ACC112 (cell line): ENCODE measurements at regions not wholly inside any gene's neighbourhood (a gene's known extent, or its start where the extent isn't known, plus 50 kb on each side); places are given as distances from the start of the nearest gene placed in this dataset.

Source experiments
- H2AFZ ChIP-seq: fragments of 200-600 bp; sonication (generic); one replicate; pipeline ENCODE4 v1.6.0; 2017; ENCODE audit warnings: antibody characterized with exemption, low read length; ENCODE audit not compliant: unreplicated experiment
- H3K27ac ChIP-seq: fragments of 200-600 bp; sonication (generic); 2 replicates; pipeline ENCODE4 v1.5.1; 2014; ENCODE audit warnings: low read depth, mild to moderate bottlenecking, antibody characterized with exemption, low read length, moderate library complexity
- H3K27me3 ChIP-seq: fragments of 200-600 bp; sonication (generic); 2 replicates; pipeline ENCODE4 v1.6.1; 2014; ENCODE audit warnings: mild to moderate bottlenecking, antibody characterized with exemption, low read length, moderate library complexity, mixed read lengths; ENCODE audit not compliant: insufficient read depth
- H3K36me3 ChIP-seq: fragments of 200-600 bp; sonication (generic); 2 replicates; pipeline ENCODE4 v1.6.1; 2016; ENCODE audit warnings: mild to moderate bottlenecking, antibody characterized with exemption, low read length, moderate library complexity, mixed read lengths; ENCODE audit not compliant: insufficient read depth
- H3K4me1 ChIP-seq: fragments of 200-600 bp; sonication (generic); one replicate; pipeline ENCODE4 v1.6.1; 2016; ENCODE audit warnings: low read length, mixed read lengths; ENCODE audit not compliant: insufficient read depth, unreplicated experiment, control insufficient read depth
- H3K4me3 ChIP-seq: fragments of 200-600 bp; sonication (generic); 2 replicates; pipeline ENCODE4 v1.5.1; 2014; ENCODE audit warnings: mild to moderate bottlenecking, low read depth, low read length
- H3K79me2 ChIP-seq: fragments of 200-600 bp; sonication (generic); one replicate; pipeline ENCODE4 v1.6.0; 2016; ENCODE audit warnings: low read length; ENCODE audit not compliant: control insufficient read depth, unreplicated experiment, insufficient read depth

DNA sequence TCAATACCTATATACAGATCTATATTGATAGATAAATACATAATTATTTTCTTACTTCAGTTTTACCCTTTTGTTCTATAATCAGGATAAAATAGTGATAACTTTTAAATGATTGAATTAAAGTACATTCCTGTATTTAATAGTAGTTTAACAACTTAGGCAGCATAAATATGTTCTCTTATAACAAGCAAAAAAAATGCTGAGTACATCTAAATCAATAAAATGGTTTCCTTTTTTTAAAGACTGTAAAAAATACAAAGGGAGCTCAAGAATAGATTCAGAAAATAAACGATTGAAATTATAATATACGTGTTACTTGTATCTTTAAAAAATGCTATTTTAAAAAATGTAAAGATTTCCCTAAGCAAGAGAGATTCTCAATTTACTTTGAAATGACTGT, 393.7 kb upstream of the TMEM132C start:
- Histone ChIP-seq H3K4me1 (no peaks in the 10 kb centered on the region), H3K27ac (no peak overlapping the region), H3K79me2 (no peaks in the 10 kb centered on the region), H2AFZ (no peak overlapping the region), H3K36me3 (no peaks in the 10 kb centered on the region), H3K27me3 (no peaks in the 10 kb centered on the region), H3K4me3 (no peak overlapping the region)

DNA sequence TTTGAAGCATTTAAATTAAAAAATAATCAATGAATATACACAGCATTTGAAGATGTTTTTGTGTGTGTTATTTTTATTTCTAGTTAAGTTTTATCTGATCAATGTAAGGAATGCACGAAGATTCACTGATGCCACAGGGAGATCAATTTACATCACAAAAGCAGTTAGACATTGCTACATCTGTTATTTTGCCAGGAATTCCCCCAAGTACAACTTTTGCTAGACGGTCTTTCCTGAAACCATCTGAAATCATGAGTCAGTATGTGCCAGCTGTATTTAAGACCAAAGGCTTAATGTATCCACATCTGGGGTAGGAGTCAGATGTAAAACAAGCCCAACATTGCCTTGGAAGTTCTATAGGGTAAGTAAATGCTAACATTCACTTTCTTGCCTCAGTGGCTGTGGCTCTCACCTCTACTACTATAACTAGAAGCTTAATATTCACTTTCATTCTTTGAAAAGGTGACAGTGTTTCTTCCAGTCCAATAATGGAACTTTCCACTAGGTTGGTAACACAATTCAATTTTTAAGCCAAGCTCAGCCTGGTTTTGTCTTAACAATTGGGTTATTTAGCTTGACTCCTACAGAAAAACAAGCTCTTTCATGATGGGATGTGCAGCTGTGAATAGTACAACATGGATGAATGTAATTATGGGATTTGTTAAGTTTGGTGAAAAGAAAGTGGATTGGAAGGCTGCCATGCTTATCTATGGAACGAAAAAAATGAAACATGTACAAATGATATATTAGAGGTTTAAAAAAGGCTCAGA, 385.4 kb upstream of the TMEM132C start:
- no peak overlapping the region for H3K27ac ChIP-seq
- no peaks in the 10 kb centered on the region for H3K36me3 ChIP-seq
- H2AFZ ChIP-seq, result no peak overlapping the region
- no peak overlapping the region for H3K4me3 ChIP-seq
- H3K79me2 ChIP-seq, result no peaks in the 10 kb centered on the region
- no peaks in the 10 kb centered on the region for H3K4me1 ChIP-seq
- H3K27me3 ChIP-seq, result no peaks in the 10 kb centered on the region

DNA sequence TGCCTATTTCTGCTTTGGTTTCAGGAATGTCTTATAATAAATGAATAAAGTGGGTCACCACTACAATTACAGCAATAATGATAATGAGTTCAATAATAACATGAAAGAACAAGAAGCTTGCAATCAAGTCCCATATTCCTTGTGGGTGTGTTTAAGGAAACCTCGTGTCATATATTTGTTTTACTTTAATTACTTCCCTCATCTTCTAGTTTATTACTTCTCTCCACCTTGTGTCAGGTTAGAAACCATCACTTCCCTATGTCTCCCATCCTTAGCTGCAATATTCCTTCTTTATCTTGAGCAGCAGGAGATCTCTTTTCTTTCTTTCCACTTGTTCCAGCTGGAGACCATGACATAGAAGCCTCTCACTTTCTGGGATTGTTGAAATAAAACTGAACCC, 384.0 kb upstream of the TMEM132C start:
- H3K36me3 ChIP-seq, result no peaks in the 10 kb centered on the region
- no peak overlapping the region for H3K4me3 ChIP-seq
- no peaks in the 10 kb centered on the region for H3K79me2 ChIP-seq
- no peaks in the 10 kb centered on the region for H3K27me3 ChIP-seq
- no peaks in the 10 kb centered on the region for H3K4me1 ChIP-seq
- H3K27ac ChIP-seq, result no peak overlapping the region
- no peak overlapping the region for H2AFZ ChIP-seq

DNA sequence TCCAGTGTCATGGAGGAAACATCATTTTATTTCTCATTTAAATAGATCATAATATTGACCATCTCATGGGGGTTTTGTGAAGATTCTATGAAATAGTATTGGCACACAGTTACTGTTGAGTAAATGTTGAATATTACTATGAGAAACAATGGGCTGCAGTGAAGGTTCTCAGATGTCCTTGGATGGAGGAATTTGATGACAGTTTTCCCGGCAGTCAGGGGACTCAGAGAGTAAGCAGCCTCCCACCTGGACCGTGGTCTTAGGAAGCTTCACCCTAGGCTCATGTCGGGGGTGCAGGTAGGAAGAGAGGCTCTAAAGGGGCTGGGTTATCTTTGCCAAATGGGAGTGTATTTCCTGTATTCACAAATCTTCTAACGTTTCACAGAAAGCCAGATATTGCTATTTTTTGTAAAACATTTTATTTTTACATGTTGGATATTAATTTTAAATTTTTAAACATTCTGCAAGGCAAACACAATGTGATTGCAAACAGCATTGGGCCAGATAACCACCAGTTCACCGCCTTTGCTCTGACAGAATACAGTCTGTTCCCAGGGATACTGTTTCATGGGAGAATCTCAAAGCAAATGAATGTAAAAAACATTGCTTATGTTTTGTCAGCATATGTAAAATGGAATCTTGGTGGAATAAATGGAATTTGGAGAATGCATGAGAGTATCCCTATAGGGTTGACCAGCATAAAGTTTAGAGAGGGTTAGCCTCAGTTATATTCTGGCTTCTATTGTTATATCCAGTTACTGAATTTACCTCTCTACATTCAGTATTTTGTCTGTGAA, 380.8 kb upstream of the TMEM132C start:
- Histone ChIP-seq H2AFZ (no peak overlapping the region), H3K4me3 (no peak overlapping the region), H3K4me1 (no peaks in the 10 kb centered on the region), H3K79me2 (no peaks in the 10 kb centered on the region), H3K27me3 (no peaks in the 10 kb centered on the region), H3K36me3 (no peaks in the 10 kb centered on the region), H3K27ac (no peak overlapping the region)

DNA sequence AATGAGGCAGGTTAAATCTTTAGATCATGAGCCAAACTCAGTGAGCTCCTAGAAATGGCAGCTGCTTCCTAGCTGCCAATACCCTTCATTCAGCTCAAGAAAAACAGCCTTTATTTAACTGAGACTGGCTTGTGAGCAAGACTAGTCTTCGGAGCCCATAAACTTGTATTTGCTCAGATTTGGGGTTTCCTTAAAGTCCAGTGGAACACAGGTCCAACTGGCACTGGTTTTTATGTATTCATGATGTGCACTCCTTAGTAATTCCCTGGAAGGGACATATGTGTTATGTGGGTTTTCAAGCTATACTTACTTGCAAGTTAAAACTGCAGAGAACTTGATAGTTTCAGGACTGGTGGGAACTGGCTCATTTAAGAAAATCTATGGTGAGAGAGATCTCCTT, 380.1 kb upstream of the TMEM132C start:
- H2AFZ ChIP-seq, result no peak overlapping the region
- H3K27ac ChIP-seq, result no peak overlapping the region
- H3K27me3 ChIP-seq, result no peaks in the 10 kb centered on the region
- H3K36me3 ChIP-seq, result no peaks in the 10 kb centered on the region
- H3K4me1 ChIP-seq, result no peaks in the 10 kb centered on the region
- no peak overlapping the region for H3K4me3 ChIP-seq
- H3K79me2 ChIP-seq, result no peaks in the 10 kb centered on the region

DNA sequence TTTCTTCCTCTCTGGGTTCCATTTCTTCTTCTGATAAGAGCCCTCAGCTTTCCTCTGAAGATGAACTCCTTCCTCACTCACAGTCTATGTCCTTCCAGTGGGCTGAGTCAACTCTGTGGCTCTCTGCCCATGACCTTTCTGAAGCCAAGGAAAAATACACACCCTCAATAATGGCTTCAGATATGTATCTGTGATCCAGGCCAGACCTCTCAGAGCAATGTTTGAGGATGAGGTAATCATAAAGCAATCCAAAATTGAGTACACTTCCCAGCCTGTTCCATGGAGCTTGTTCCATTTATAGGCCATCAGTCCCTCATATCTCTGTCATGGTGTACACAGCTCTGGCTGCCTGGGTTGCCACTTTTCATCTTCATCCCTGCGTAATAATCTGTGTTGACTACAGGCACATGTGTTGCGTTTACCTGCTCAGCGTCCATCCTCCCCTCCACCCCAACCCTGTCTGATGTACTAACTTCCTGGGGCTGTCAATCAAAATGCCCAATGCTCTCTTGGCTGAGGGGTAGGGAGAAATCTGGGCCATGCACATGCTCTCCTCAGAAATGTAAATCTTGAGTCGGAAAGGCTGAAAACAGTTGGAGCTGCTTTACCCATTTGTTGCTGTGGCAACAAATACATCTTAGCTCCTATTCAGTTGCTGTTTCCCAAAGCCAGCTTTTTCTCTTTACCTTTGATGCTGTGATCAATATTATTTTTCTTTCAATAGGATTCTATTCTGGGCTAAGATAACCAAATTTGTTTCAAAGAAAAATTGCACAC, 377.8 kb upstream of the TMEM132C start:
- Histone ChIP-seq H3K4me1 (no peaks in the 10 kb centered on the region), H3K27me3 (no peaks in the 10 kb centered on the region), H3K36me3 (no peaks in the 10 kb centered on the region), H3K79me2 (no peaks in the 10 kb centered on the region), H3K4me3 (no peak overlapping the region), H3K27ac (no peak overlapping the region), H2AFZ (no peak overlapping the region)

DNA sequence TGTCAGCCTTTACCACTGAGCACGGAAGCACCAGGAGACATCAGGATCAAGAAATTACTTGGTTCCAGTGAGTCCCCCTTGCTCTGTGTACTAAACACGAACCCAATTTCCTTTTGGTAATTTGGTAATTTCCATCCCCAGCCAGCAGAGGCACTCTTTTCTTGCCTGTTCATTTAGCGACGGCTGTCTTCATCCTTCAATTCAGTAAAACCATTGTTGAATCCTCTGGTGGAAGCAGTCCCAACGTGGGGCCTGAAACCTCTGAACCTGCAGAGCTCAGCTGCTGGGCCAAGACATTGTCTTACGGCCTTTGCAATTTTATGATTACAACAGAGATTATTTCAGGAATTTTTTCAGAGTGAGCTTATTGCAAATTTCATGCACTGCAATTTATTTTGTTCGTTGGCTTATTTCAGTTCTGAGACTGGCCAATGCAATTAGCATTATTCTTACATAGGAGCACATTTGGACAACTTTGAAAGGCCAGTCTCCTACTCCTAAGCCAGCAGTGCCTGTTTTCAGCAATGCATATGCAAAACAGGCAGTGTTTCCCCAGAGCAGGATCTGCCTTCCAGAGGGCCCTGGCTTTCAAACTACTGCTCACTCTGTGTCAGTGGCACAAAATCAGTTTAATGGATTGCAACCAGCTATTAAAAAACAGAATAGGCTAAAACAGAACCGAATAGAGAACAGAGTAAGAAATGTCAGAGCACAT, 372.9 kb upstream of the TMEM132C start:
- H3K79me2 ChIP-seq, result no peaks in the 10 kb centered on the region
- H3K36me3 ChIP-seq, result no peaks in the 10 kb centered on the region
- no peaks in the 10 kb centered on the region for H3K4me1 ChIP-seq
- H3K27ac ChIP-seq, result no peak overlapping the region
- H3K4me3 ChIP-seq, result no peak overlapping the region
- H3K27me3 ChIP-seq, result no peaks in the 10 kb centered on the region
- H2AFZ ChIP-seq, result no peak overlapping the region

DNA sequence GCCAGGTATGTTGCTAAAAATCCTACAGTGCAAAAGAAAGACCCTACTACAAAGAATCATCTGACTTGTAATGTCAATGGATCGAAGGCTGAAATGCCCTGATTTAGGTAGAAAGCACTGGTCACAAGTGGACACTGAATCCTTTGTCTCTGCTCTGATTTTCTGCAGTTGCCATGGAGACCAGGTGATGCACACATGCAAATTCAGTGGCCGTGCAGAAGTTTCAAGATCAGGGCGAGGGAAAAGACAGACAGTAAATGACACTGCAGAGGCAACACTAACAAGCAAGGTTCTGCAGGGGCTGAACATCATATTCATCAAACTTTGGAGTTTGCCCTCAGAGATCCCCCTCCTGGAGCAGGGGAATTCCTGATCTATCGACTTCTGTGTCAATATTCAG, 370.3 kb upstream of the TMEM132C start:
- no peak overlapping the region for H3K4me3 ChIP-seq
- no peaks in the 10 kb centered on the region for H3K36me3 ChIP-seq
- no peaks in the 10 kb centered on the region for H3K79me2 ChIP-seq
- no peak overlapping the region for H3K27ac ChIP-seq
- H2AFZ ChIP-seq, result no peak overlapping the region
- no peaks in the 10 kb centered on the region for H3K4me1 ChIP-seq
- no peaks in the 10 kb centered on the region for H3K27me3 ChIP-seq

DNA sequence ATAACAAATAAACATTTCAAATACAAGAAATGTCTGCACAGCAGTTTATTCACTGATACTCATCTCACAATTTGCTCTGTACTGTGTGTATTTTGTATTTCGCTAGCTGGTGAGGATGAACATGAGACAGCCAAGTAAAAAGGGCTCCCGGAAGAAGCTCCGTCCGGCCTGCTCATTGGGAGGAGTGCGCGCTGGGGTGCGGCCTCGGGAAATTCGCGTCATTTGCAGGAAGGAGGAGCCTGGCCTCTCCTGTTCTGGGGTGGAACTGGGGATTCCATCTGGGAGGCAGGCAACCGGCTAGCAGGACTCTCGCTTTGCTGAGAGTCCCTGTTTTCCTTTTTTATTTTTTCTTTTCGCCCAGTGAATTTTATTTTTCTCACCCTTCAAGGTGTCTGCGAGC, 368.4 kb upstream of the TMEM132C start:
- H3K36me3 ChIP-seq, result no peaks in the 10 kb centered on the region
- no peak overlapping the region for H3K27ac ChIP-seq
- H3K79me2 ChIP-seq, result no peaks in the 10 kb centered on the region
- no peaks in the 10 kb centered on the region for H3K4me1 ChIP-seq
- no peaks in the 10 kb centered on the region for H3K27me3 ChIP-seq
- no peak overlapping the region for H2AFZ ChIP-seq
- no peak overlapping the region for H3K4me3 ChIP-seq

DNA sequence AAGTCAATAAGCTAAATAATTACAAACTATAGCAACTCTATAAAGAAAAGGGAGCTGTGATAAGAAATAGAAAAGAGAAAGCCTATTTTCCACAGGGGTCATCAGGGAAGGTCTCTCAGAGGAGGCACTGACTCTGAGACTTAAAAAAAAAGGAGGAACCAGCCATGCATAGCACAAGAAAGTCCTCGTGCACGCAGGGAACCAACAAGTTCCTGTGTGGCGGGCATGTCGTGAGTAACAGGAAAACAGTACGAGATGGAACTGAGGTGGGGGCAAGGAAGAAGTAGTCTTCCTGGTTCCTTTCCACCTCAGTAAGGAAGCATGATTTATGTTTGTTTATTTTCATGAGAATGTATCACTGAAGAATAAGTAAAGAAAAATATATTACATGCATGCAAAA, 367.0 kb upstream of the TMEM132C start:
- H2AFZ ChIP-seq, result no peak overlapping the region
- no peak overlapping the region for H3K4me3 ChIP-seq
- no peaks in the 10 kb centered on the region for H3K36me3 ChIP-seq
- no peak overlapping the region for H3K27ac ChIP-seq
- no peaks in the 10 kb centered on the region for H3K79me2 ChIP-seq
- no peaks in the 10 kb centered on the region for H3K4me1 ChIP-seq
- H3K27me3 ChIP-seq, result no peaks in the 10 kb centered on the region
